Cardiac septum (tissue), 1 donor: ENCODE measurements at regions not wholly inside any gene's neighbourhood (a gene's known extent, or its start where the extent isn't known, plus 50 kb on each side); places are given as distances from the start of the nearest gene placed in this dataset.
A peak's percentile ranks its signal among the peaks of the same experiment; 100 is the strongest.

ENCODE experiments used
- DNase-seq: peaks from one replicate; pipeline ENCODE4 v3.0.0-alpha.2; 2020; ENCODE audit warnings: low spot score
- intact Hi-C: fragments of 100-400 bp; cut with DNase I; formaldehyde crosslinking; loops from one replicate; pipeline ENCODE4 v1.14.0; 2022
- donor health status: DM: no; HTN: no; CAD: no.

- intact Hi-C loops, result no loop called here
Observed at GRCh38 chr12:113587720-113588119, 116.0 kb upstream of the LHX5 start.

DNA sequence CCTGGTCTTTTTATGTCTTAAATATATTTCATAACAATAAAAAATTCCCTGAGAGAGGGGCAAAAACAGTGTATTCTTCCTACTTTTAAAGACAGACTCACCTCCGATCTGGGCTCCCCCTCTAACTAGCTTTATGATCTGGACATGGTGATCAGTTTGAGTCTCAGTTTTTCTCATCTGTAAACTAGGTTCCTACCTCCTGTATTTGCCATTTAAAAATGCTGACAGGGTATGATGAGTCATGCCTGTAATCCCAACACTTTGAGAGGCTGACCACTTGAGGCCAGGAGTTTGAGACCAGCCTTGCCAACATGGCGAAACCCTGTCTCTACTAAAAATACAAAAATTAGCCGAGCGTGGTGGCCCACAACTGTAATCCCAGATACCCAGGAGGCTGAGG, 114.8 kb upstream of the LHX5 start:
- intact Hi-C loops, result no loop called here
- DNase-seq, result no peak

More at GRCh38 chr12:113587720-113588119, 116.0 kb upstream of the LHX5 start:
- DNase-seq, result no peak

DNA sequence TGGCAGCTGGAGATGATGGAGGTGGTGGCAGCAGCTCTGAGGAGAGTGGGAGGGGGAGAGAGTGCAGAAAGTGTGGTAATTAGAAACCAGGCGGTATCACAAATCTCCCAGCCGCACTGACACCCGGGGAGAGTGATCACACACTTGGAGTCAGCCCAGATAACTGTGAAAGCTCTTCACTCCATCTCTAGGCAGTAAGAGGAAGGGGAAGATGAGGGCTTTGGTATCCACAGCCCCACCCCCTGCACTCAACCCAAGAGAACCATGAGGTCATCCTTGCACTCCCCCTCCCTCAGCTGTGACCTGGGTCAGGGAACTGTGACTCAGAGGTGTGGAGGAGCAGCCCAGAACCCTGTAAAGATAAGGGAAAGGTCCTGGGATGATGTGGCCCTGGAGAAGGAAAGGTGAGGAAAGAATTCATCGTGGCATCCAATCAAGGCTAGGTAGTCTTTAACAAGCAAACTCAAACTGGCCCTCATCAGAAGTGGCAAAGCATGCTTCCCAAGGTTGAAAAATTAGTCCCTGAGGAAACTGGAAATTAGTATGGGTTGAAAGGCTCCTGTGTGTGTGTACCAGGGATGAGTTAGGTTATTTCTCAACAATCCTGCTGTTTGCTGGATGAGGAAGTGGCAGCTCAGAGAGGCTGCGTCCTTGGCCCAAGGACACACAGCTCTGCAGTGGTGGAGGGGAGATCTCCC, 111.0 kb upstream of the LHX5 start:
- no peak for DNase-seq

DNA sequence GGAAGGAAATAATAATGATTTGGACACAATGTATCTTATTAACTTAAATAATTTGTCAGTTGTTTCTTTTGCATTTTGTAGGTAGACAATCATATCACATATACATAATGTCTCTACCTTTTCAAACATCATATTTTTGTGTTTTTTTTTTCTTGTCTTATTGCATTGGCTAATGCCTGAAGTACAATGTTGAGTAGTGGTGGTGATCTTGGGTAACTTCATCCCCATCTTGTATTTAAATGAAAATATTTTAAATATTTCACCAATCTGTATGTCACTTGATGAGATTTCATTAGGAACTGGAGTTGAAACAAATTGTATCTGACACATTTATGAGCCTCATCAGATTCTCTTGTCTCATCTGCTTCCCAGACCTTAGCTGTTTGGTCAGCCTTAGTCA, 109.7 kb upstream of the LHX5 start:
- intact Hi-C loops, result no loop called here
- no peak for DNase-seq

More for the DNA sequence above, 111.0 kb upstream of the LHX5 start:
- intact Hi-C loops, result no loop called here

GRCh38 chr12:113580437-113580836, 108.8 kb upstream of the LHX5 start:
- no peak for DNase-seq
- intact Hi-C loops, result no loop called here

DNA sequence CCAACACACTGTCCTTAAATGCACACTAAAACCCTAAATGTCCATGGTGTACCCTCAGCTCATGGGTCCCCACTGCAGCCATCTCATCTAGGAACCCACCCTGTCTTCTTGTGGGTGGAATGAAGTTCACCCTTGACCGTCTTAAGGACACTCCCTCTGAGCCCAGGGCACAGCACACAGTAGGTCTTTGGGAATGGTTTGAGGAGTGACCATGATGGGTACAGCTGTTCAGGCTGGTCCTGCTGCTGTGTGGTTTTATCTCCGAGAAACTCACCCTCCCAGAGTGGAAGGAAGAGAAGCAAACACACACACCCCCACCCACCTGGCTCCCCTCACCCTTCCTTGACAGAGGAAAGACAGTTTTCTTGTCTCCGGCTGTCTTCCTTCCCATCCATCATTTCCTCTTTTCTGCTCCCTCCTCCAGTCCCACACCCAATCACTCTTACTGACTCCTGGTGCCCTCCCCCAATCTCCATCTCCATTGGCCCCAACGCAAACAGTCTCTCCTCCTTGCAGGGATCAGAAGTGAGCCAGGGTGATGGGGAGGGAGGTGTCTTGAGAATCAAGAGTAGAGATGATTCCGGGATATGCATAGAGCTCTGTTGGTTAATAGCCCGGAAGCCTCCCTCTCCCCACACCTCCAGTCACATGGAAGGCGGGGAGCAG, 105.9 kb upstream of the LHX5 start:
- DNase-seq, result no peak

DNA sequence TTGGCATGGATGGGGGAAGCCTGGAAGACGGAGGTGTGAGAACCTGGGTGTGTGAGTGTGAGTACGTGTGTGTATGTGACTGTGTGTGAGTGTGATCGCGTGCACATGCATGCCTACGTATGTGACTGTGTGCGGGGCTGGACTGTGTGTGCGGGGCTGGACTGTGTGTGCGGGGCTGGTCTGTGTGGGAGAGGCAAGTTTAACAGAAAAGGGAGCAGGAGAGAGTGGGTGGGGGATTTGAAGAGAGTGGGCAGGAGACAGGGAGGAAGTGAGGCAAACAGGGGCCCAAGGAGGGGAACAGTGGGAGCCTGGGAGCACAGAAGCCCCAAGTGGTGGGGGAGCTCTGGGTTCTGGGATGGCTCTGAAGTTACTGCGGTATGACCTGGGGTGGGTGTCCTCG, 103.7 kb upstream of the LHX5 start:
- intact Hi-C loops, result no loop called here
- DNase-seq, result no peak

More for the DNA sequence above, 105.9 kb upstream of the LHX5 start:
- intact Hi-C loops, result no loop called here

DNA sequence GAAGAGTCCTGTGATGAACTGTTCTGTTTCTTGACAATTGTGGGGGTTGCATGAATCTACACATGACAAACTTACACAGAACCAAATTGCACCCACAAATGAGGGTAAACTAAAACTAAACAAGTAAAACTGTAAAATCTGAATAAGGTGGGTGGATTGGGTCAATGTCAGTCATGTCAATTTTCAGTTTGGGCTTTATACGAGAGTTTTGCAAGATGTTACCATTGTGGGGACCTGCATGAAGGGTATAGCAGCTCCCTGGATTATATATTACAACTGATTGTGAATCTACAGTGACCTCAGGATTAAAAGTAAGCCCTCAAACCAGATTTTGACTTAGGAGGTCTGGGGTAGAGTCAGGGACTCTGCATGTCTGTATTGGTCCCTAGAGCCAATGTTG, 101.5 kb upstream of the LHX5 start:
- intact Hi-C loops, result no loop called here
- no peak for DNase-seq

DNA sequence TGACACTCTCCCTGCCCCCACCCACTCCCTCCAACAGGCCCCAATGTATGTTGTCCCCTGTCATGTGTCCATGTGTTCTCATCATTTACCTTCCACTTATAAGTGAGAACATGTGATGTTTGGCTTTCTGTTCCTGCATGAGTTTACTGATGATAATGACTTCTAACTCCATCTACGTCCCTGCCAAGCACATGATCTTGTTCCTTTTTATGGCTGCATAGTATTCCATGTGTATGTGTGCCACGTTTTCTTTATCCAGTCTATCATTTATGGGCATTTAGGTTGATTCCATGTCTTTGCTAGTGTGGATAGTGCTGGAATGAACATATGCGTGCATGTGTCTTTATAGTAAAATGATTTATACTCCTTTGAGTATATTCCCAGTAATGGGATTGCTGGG, 100.0 kb upstream of the LHX5 start:
- intact Hi-C loops, result no loop called here

DNA sequence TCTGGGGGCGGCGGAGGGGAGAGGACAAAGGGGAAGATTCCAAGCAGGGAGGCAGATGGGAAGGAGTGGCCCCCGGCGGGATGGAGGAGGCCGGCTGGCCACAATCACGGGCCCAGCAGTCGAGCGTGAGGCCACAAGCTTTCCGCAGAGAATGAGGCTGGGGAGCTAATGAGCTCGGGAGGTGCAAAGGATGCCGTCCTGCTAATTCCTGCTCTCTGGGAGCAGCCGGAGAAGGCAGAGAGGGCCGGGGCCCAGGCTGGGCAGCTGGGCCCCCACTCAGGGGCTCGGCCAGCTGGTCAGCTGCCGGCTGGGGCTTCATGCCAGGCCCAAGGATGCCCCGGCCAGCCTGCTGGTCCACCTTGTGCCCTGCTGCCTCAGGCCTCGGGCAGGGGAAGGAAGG, 98.1 kb upstream of the LHX5 start:
- intact Hi-C loops, result no loop called here

More for the DNA sequence above, 100.0 kb upstream of the LHX5 start:
- DNase-seq, result no peak

GRCh38 chr12:113568021-113568420, 96.3 kb upstream of the LHX5 start:
- intact Hi-C loops, result no loop called here
- peak; percentile 29 for DNase-seq

More for the DNA sequence above, 98.1 kb upstream of the LHX5 start:
- DNase-seq, result no peak

- DNase-seq, result no peak
- intact Hi-C loops, result no loop called here
Observed at GRCh38 chr12:113565368-113565767, 93.7 kb upstream of the LHX5 start.

- DNase-seq, result peak; percentile 72
- intact Hi-C loops, result no loop called here
Observed at GRCh38 chr12:113561068-113561780, 89.6 kb upstream of the LHX5 start.

DNA sequence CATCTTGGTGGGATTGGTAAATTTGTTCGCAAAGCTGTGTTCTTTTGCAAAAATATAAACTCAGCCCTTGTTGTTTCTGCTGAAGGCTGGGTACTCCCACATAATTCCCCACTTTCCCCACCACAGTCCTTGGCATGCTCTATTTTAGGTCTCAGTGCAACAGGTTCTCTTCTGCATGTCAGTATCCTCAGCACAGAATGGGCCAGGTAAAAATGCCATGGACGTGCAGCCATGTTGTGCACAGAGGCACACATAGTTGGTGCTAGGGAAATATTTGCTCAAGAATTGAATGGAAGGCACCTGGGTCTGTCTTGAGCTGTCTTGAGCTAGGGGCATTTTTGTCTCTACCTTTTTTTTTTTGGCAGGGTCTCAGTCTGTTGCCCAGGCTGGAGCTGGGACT, 87.8 kb upstream of the LHX5 start:
- peak; percentile 53 for DNase-seq
- intact Hi-C loops, result no loop called here

GRCh38 chr12:113555226-113555625, 83.6 kb upstream of the LHX5 start:
- intact Hi-C loops, result no loop called here
- DNase-seq, result no peak

DNA sequence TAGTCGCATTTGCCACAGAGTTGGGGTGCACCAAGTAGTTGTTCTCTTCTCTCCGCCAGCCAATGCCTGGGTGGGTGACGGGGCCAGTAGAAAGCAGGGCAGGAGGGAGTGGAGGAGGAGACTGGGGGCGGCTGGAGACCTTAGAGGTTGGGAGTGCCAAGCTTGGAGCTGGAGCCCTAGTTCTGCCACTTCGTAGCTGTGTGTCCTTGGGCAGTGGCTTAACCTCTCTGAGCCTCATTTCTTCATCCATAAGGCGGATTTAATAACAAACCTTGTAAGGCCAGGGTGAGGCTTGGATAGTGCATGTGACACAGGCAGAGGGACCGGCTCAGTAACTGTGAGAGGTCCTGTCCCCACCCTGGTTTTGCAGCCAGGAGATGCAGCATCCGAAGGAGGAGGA, 81.1 kb upstream of the LHX5 start:
- intact Hi-C loops, result no loop called here
- no peak for DNase-seq

GRCh38 chr12:113551563-113551962, 79.9 kb upstream of the LHX5 start:
- intact Hi-C loops, result no loop called here
- no peak for DNase-seq

GRCh38 chr12:113548467-113548866, 76.8 kb upstream of the LHX5 start:
- no peak for DNase-seq
- intact Hi-C loops, result no loop called here

DNA sequence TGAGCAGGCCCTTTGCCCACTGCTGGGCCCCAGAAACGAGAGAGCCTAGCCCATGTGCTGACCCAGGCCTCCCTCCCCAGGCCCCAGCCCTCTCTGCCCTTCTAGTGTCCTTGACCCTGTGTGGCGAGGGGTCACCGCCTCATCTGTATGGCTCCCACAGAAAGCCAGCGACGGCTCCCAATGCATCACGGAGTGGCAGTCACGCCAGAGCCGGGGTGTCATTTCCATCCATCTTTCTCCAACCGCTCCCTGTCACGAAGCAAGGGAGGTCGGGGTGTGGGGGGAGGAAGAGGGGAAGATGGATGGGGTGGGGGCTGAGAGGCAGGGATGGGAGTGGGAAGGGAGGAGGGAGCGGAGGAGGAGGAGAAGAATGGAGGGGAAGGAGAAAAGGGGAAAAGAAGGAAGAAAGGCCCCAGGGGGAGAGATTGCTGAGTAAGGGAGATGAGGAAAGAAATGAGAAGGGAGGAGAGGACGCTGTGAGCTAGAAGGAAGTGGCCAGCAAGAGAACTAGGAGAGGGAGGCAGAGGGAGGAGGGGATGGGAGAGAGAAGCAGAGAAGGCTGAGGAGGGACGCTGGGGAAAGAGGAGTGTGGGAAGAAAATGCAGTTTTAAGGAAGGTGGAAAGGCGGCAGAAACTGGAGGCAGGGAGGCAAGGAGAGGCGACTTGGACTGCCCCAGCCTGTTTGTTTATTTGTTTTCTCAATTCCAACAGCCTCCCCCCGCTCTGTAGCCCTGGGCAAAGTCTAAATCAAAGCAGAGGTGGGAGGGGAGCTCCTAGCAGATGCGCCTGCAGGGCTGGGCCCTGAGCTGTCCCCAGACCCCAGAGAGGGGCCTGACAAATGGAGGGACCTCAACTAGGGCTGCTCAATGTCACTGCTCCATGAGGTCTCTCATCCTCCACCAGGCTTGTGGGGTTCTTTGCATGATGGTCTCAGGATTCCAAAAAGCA, 75.5 kb upstream of the LHX5 start:
- intact Hi-C loops, result no loop called here
- no peak for DNase-seq

GRCh38 chr12:113537751-113538087, 66.0 kb upstream of the LHX5 start:
- no peak for DNase-seq
- intact Hi-C loops, result no loop called here
